OCI-LY1 (cell line): ENCODE measurements at regions not wholly inside any gene's neighbourhood (a gene's known extent, or its start where the extent isn't known, plus 50 kb on each side); places are given as distances from the start of the nearest gene placed in this dataset.

Experiments
- EZH2 ChIP-seq: fragments of 200-600 bp; sonication (generic), shearing (Covaris generic); IDR thresholded peaks from 2 replicates; pipeline ENCODE4 v1.8.0; 2017; ENCODE audit warnings: borderline replicate concordance, mixed run types, mild to moderate bottlenecking, antibody characterized with exemption, low read length, moderate library complexity, mixed read lengths
- TF ChIP-seq, protein P1 (sequence below): fragments of 200-600 bp; sonication (generic), shearing (Covaris generic); IDR thresholded peaks from 2 replicates; pipeline ENCODE4 v1.5.1; 2017; ENCODE audit warnings: mild to moderate bottlenecking, antibody characterized with exemption, low read length, moderate library complexity, mixed read lengths

DNA sequence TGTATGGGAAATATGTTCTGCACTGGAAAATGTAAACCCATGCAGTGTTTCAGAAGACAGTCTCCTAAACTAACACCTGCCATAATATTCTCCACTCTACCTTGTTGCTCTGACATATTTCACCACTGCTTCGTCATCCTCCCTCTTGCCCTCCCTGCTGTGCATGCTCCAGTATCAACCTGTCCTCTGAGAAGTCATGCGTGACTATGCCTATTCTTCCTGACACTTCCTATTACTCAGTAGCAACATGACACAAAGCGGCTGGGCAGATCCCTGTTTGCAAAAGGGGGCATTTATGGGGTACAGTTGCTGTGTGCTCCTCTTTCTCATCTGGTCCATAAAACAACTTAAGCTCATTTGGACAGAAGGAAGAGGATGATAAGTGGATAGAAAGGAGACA is 805.6 kb upstream of the EEF2KMT start:
- TF ChIP-seq, protein P1, sequence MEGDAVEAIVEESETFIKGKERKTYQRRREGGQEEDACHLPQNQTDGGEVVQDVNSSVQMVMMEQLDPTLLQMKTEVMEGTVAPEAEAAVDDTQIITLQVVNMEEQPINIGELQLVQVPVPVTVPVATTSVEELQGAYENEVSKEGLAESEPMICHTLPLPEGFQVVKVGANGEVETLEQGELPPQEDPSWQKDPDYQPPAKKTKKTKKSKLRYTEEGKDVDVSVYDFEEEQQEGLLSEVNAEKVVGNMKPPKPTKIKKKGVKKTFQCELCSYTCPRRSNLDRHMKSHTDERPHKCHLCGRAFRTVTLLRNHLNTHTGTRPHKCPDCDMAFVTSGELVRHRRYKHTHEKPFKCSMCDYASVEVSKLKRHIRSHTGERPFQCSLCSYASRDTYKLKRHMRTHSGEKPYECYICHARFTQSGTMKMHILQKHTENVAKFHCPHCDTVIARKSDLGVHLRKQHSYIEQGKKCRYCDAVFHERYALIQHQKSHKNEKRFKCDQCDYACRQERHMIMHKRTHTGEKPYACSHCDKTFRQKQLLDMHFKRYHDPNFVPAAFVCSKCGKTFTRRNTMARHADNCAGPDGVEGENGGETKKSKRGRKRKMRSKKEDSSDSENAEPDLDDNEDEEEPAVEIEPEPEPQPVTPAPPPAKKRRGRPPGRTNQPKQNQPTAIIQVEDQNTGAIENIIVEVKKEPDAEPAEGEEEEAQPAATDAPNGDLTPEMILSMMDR: no peak
- TF ChIP-seq EZH2: no peak
